H1 (cell line): ENCODE measurements at regions not wholly inside any gene's neighbourhood (a gene's known extent, or its start where the extent isn't known, plus 50 kb on each side); places are given as distances from the start of the nearest gene placed in this dataset.

Experiments
- CTCF ChIA-PET: fragments of 300-600 bp; sonication (Branson Sonifier 250); formaldehyde crosslinking; loops from one replicate; lab custom pipeline; 2021; ENCODE audit not compliant: partially characterized antibody; lab: Charles Lee
- POLR2A ChIA-PET: fragments of 300-600 bp; sonication (Branson Sonifier 250); formaldehyde crosslinking; loops from one replicate; lab custom pipeline; 2021; ENCODE audit warnings: inconsistent platforms; ENCODE audit not compliant: partially characterized antibody; lab: Charles Lee
- DNase-seq, 2 experiments: peaks; one replicate each; pipeline versions ENCODE4 v3.0.0 to v3.0.0-alpha.2; 2010 to 2022; ENCODE audit warnings: low spot score in 2 of 2, low read depth in 1 of 2, mixed read lengths in 1 of 2
- FAIRE-seq: peaks from 2 replicates; lab custom pipeline; 2011; peaks lifted over from hg19 to GRCh38; lab: Jason Lieb, UNC
- H2AFZ ChIP-seq: 2 replicates; pipeline ENCODE4 v1.8.1; 2012; ENCODE audit warnings: low read length, inconsistent platforms
- H2AK5ac ChIP-seq: 2 replicates; pipeline ENCODE4 v1.6.1; 2013; ENCODE audit warnings: low read depth, low read length
- H2BK120ac ChIP-seq: replicated peaks from 2 replicates; pipeline ENCODE3; 2013; ENCODE audit warnings: low read depth, low read length, inconsistent platforms
- H2BK12ac ChIP-seq: 2 replicates; pipeline ENCODE4 v1.6.1; 2013; ENCODE audit warnings: low read depth, low read length
- H2BK15ac ChIP-seq: 2 replicates; pipeline ENCODE4 v1.6.1; 2013; ENCODE audit warnings: low read length
- H2BK20ac ChIP-seq: 2 replicates; pipeline ENCODE4 v1.6.1; 2013; ENCODE audit warnings: low read length
- H2BK5ac ChIP-seq: 2 replicates; pipeline ENCODE4 v1.6.1; 2013; ENCODE audit warnings: low read depth, low read length
- H3K14ac ChIP-seq: 2 replicates; pipeline ENCODE4 v1.6.1; 2013; ENCODE audit warnings: inconsistent platforms; ENCODE audit not compliant: insufficient read length
- H3K18ac ChIP-seq: 2 replicates; pipeline ENCODE4 v1.6.1; 2013; ENCODE audit warnings: low read length; ENCODE audit errors: extremely low read depth
- H3K23ac ChIP-seq: 2 replicates; pipeline ENCODE4 v1.6.1; 2013; ENCODE audit warnings: inconsistent platforms; ENCODE audit not compliant: insufficient read length
- H3K23me2 ChIP-seq: 2 replicates; pipeline ENCODE4 v1.6.1; 2013; ENCODE audit warnings: low read depth, low read length
- H3K27ac ChIP-seq: 2 replicates; pipeline ENCODE4 v1.6.1; 2011; ENCODE audit warnings: low read depth, low read length, inconsistent platforms
- H3K27me3 ChIP-seq, 4 experiments: replicated peaks in 1 of 4; 1 replicate in 1 of 4; 2 replicates in 3 of 4; pipeline versions ENCODE4 v1.6.1 to v1.8.1; 2011 to 2013; ENCODE audit warnings: low read length in 3 of 4, mild to moderate bottlenecking in 3 of 4, inconsistent platforms in 2 of 4, mixed read lengths in 2 of 4, moderate library complexity in 1 of 4; ENCODE audit not compliant: control insufficient read depth in 3 of 4, insufficient read depth in 3 of 4; ENCODE audit errors: extremely low read depth in 1 of 4
- H3K36me3 ChIP-seq, 4 experiments: 2 replicates each; pipeline versions ENCODE4 v1.6.1 to v1.8.1; 2011 to 2013; ENCODE audit warnings: mild to moderate bottlenecking in 4 of 4, low read length in 3 of 4, moderate library complexity in 2 of 4, control low read depth in 1 of 4, inconsistent platforms in 1 of 4; ENCODE audit not compliant: insufficient read depth in 4 of 4, control insufficient read depth in 2 of 4
- H3K4ac ChIP-seq: replicated peaks from 2 replicates; pipeline ENCODE3; 2013; ENCODE audit warnings: low read length, low read depth, mixed read lengths, inconsistent platforms; ENCODE audit not compliant: insufficient read length
- H3K4me1 ChIP-seq, 4 experiments: replicated peaks in 1 of 4; 1 replicate in 1 of 4; 2 replicates in 3 of 4; pipeline versions ENCODE4 v1.6.1 to v1.8.1; 2011 to 2013; ENCODE audit warnings: low read length in 3 of 4, inconsistent platforms in 2 of 4, mixed read lengths in 1 of 4; ENCODE audit not compliant: insufficient read depth in 4 of 4, control insufficient read depth in 3 of 4
- H3K4me2 ChIP-seq, 2 experiments: 2 replicates each; pipeline versions ENCODE4 v1.6.1 to v1.8.1; 2011 to 2013; ENCODE audit warnings: low read depth in 2 of 2, low read length in 2 of 2, control low read depth in 1 of 2, inconsistent platforms in 1 of 2, mild to moderate bottlenecking in 1 of 2; ENCODE audit not compliant: insufficient read depth in 1 of 2
- H3K4me3 ChIP-seq, 4 experiments: fragments of 200-600, 300-600 bp in 1 of 4; sonication (generic), shearing (Covaris generic), sonication (Bioruptor Twin) in 1 of 4; 2 replicates each; pipeline versions ENCODE4 v1.5.1 to v1.8.1; 2011 to 2016; ENCODE audit warnings: low read length in 4 of 4, low read depth in 3 of 4, control low read depth in 2 of 4, inconsistent platforms in 2 of 4, mild to moderate bottlenecking in 2 of 4, mixed read lengths in 1 of 4, moderate library complexity in 1 of 4; ENCODE audit not compliant: insufficient read depth in 2 of 4; ENCODE audit errors: extremely low read depth in 1 of 4
- H3K56ac ChIP-seq: replicated peaks from 2 replicates; pipeline ENCODE3; 2013; ENCODE audit warnings: low read depth, mild to moderate bottlenecking, mixed read lengths, low read length, inconsistent platforms; ENCODE audit not compliant: insufficient read length
- H3K79me1 ChIP-seq: 2 replicates; pipeline ENCODE4 v1.6.1; 2013; ENCODE audit warnings: low read depth, low read length, control low read depth
- H3K79me2 ChIP-seq, 2 experiments: 2 replicates each; pipeline versions ENCODE4 v1.6.1 to v1.8.1; 2012 to 2013; ENCODE audit warnings: low read length in 2 of 2, mild to moderate bottlenecking in 2 of 2, inconsistent platforms in 1 of 2; ENCODE audit not compliant: insufficient read depth in 2 of 2, control insufficient read depth in 1 of 2
- H3K9ac ChIP-seq, 4 experiments: replicated peaks in 1 of 4; 1 replicate in 1 of 4; 2 replicates in 3 of 4; pipeline versions ENCODE4 v1.6.1 to v1.8.1; 2011 to 2013; ENCODE audit warnings: low read depth in 3 of 4, low read length in 3 of 4, control low read depth in 2 of 4, mild to moderate bottlenecking in 2 of 4, moderate library complexity in 2 of 4, inconsistent platforms in 1 of 4; ENCODE audit errors: extremely low read depth in 1 of 4
- H3K9me3 ChIP-seq, 2 experiments: 2 replicates each; pipeline versions ENCODE4 v1.6.1 to v1.8.1; 2012 to 2013; ENCODE audit warnings: mild to moderate bottlenecking in 2 of 2, moderate library complexity in 2 of 2, control low read depth in 1 of 2, inconsistent platforms in 1 of 2, low read depth in 1 of 2, low read length in 1 of 2, mixed read lengths in 1 of 2; ENCODE audit not compliant: insufficient read depth in 2 of 2
- H4K20me1 ChIP-seq, 2 experiments: replicated peaks in 1 of 2; 2 replicates each; pipeline versions ENCODE3 to v1.8.1; 2011 to 2013; ENCODE audit warnings: inconsistent platforms in 2 of 2, low read length in 2 of 2, mild to moderate bottlenecking in 1 of 2; ENCODE audit not compliant: insufficient read depth in 2 of 2, control insufficient read depth in 1 of 2
- H4K5ac ChIP-seq: 2 replicates; pipeline ENCODE4 v1.6.1; 2013; ENCODE audit warnings: low read length, low read depth, mixed read lengths, inconsistent platforms; ENCODE audit not compliant: insufficient read length
- H4K8ac ChIP-seq: 2 replicates; pipeline ENCODE4 v1.8.0; 2013; ENCODE audit warnings: mild to moderate bottlenecking, moderate library complexity, low read length, inconsistent platforms; ENCODE audit not compliant: insufficient read depth; ENCODE audit errors: extremely low read depth
- H4K91ac ChIP-seq: replicated peaks from 2 replicates; pipeline ENCODE3; 2013; ENCODE audit warnings: low read length, mixed read lengths, inconsistent platforms; ENCODE audit not compliant: insufficient read length
- WGBS, 2 experiments: shearing (Covaris generic) in 1 of 2; methylation state at CpG; one replicate each; pipeline versions ENCODE4 v1.1.6 to v1.1.7; 2013 to 2015; ENCODE audit warnings: low lambda C conversion rate in 2 of 2, mixed read lengths in 2 of 2, inconsistent platforms in 1 of 2, low coverage in 1 of 2, missing lambda C conversion rate in 1 of 2; ENCODE audit not compliant: insufficient replicate concordance in 2 of 2, insufficient coverage in 1 of 2, insufficient read length in 1 of 2; ENCODE audit errors: extremely low coverage in 1 of 2, missing lambda C conversion rate in 1 of 2; 5-methylcytosine and 5-hydroxymethylcytosine counted together

- H4K5ac ChIP-seq: no peak overlapping the region
- H3K14ac ChIP-seq: no peak overlapping the region
- no peak overlapping the region for H2AFZ ChIP-seq
- H3K18ac ChIP-seq: no peak overlapping the region
- no peak overlapping the region for H4K8ac ChIP-seq
- no peaks in the 10 kb centered on the region for H3K79me1 ChIP-seq
- H3K56ac ChIP-seq: no peak overlapping the region
- H4K20me1 ChIP-seq: no peaks in the 10 kb centered on the region
- H3K4ac ChIP-seq: no peak overlapping the region
- no peak overlapping the region for H4K91ac ChIP-seq
- DNase-seq (no peak), FAIRE-seq (no peak)
- POLR2A ChIA-PET: no interaction called here
- no peak overlapping the region for H3K27ac ChIP-seq
- H3K79me2 ChIP-seq: no peaks in the 10 kb centered on the region
- no peak overlapping the region for H3K4me2 ChIP-seq
- H2BK5ac ChIP-seq: no peak overlapping the region
- H2BK15ac ChIP-seq: no peak overlapping the region
- CTCF ChIA-PET: interaction anchor here (0.7 to 1.4 kb wide), 4 partner anchors 8 to 217 kb away, joined by 3 to 6 read pairs (median 4); no protein-coding TSS in a partner anchor
- no peaks in the 10 kb centered on the region for H3K27me3 ChIP-seq
- H3K9me3 ChIP-seq: no peaks in the 10 kb centered on the region
- no peak overlapping the region for H2BK12ac ChIP-seq
- WGBS, 2 experiments: 89% methylated on average over 2 of the region's 2 CpGs; no CpG with 5 or more reads in 1 of the 2 experiments
- H2BK20ac ChIP-seq: no peak overlapping the region
- no peaks in the 10 kb centered on the region for H3K4me1 ChIP-seq
- H3K23ac ChIP-seq: no peak overlapping the region
- no peaks in the 10 kb centered on the region for H3K36me3 ChIP-seq
- H3K23me2 ChIP-seq: no peaks in the 10 kb centered on the region; the same call in 1 of the 2 replicates
- no peak overlapping the region for H3K9ac ChIP-seq
- no peak overlapping the region for H2BK120ac ChIP-seq
- H2AK5ac ChIP-seq: no peak overlapping the region
- no peak overlapping the region for H3K4me3 ChIP-seq
These were observed 77.4 kb upstream of the ANXA1 start for GRCh38 chr9:73074176-73074708.
